ENCODE measurements at regions not wholly inside any gene's neighbourhood (a gene's known extent, or its start where the extent isn't known, plus 50 kb on each side); places are given as distances from the start of the nearest gene placed in this dataset.
A peak's percentile ranks its signal among the peaks of the same experiment; 100 is the strongest.

- no peak for DNase-seq
- no peak overlapping the region for H2AFZ ChIP-seq (ENCODE audit: low read depth, low read length)
- no peak overlapping the region for H3K4ac ChIP-seq (ENCODE audit: low read depth in 1 of 2, low read length in 2 of 2)
- no peaks in the 10 kb centered on the region for H3K79me1 ChIP-seq (replicated peaks; ENCODE audit: low read length, poor library complexity, severe bottlenecking)
- WGBS: 88% methylated on average over 12 of the region's 12 CpGs
- H2AK5ac ChIP-seq (ENCODE audit: low read length, severe bottlenecking): no peak overlapping the region
- no peak overlapping the region for H3K4me2 ChIP-seq (ENCODE audit: low read length, poor library complexity, severe bottlenecking)
- H3K9me3 ChIP-seq (ENCODE audit: control insufficient read depth, low read length): peaks cover 28% of the 10 kb centered on the region
- no peak overlapping the region for H4K8ac ChIP-seq (ENCODE audit: low read length)
- no peak overlapping the region for H4K91ac ChIP-seq (ENCODE audit: low read length)
- peaks cover 31 to 74% of the 10 kb centered on the region in 2 experiments for H3K27me3 ChIP-seq (ENCODE audit: control insufficient read depth in 1 of 2, insufficient read depth in 1 of 2, low read length in 2 of 2)
- H3K36me3 ChIP-seq (ENCODE audit: control insufficient read depth in 1 of 2, insufficient read depth in 2 of 2, low read depth in 1 of 2, low read length in 2 of 2): no peaks in the 10 kb centered on the region
- H2BK120ac ChIP-seq (ENCODE audit: low read depth, low read length): no peak overlapping the region
- no peak overlapping the region for H3K18ac ChIP-seq (ENCODE audit: low read depth in 1 of 2, low read length in 2 of 2)
- H3K27ac ChIP-seq (ENCODE audit: low read length, poor library complexity, severe bottlenecking): no peak overlapping the region
- H3K23ac ChIP-seq (ENCODE audit: low read length in 2 of 2): peak overlapping the region in 1 of 2 experiments; percentile 27
- no peaks in the 10 kb centered on the region for H3K4me1 ChIP-seq (ENCODE audit: control insufficient read depth, insufficient read depth, low read depth, low read length)
- H2BK5ac ChIP-seq (ENCODE audit: low read depth, low read length, poor library complexity, severe bottlenecking): no peak overlapping the region
- no peak overlapping the region for H2BK15ac ChIP-seq (ENCODE audit: low read depth, poor library complexity, severe bottlenecking)
- H3K4me3 ChIP-seq (ENCODE audit: insufficient read depth in 1 of 2, low read depth in 1 of 2, low read length in 2 of 2): no peak overlapping the region
- no peak overlapping the region for H3K14ac ChIP-seq (ENCODE audit: low read length in 2 of 2)
- H2BK12ac ChIP-seq (ENCODE audit: low read length in 2 of 2): no peak overlapping the region
- no peak overlapping the region for H3K9ac ChIP-seq (ENCODE audit: low read length)
Observed at GRCh38 chr20:37636977-37637376, 56.9 kb upstream of the CTNNBL1 start.

GRCh38 chr20:37636212-37636975 is 57.4 kb upstream of the CTNNBL1 start:
- no peak overlapping the region for H3K9ac ChIP-seq (ENCODE audit: low read length)
- no peak overlapping the region for H2AFZ ChIP-seq (ENCODE audit: low read depth, low read length)
- no peak overlapping the region for H4K91ac ChIP-seq (ENCODE audit: low read length)
- H3K4ac ChIP-seq (ENCODE audit: low read depth in 1 of 2, low read length in 2 of 2): no peak overlapping the region
- H3K27me3 ChIP-seq (ENCODE audit: control insufficient read depth in 1 of 2, insufficient read depth in 1 of 2, low read length in 2 of 2): peaks cover 31 to 74% of the 10 kb centered on the region in 2 experiments
- H3K79me1 ChIP-seq (replicated peaks; ENCODE audit: low read length, poor library complexity, severe bottlenecking): no peaks in the 10 kb centered on the region
- H2BK5ac ChIP-seq (ENCODE audit: low read depth, low read length, poor library complexity, severe bottlenecking): no peak overlapping the region
- H3K4me1 ChIP-seq (ENCODE audit: control insufficient read depth, insufficient read depth, low read depth, low read length): no peaks in the 10 kb centered on the region
- no peak overlapping the region for H3K4me3 ChIP-seq (ENCODE audit: insufficient read depth in 1 of 2, low read depth in 1 of 2, low read length in 2 of 2)
- H4K8ac ChIP-seq (ENCODE audit: low read length): no peak overlapping the region
- H2BK15ac ChIP-seq (ENCODE audit: low read depth, poor library complexity, severe bottlenecking): no peak overlapping the region
- no peak overlapping the region for H2BK120ac ChIP-seq (ENCODE audit: low read depth, low read length)
- H3K9me3 ChIP-seq (ENCODE audit: control insufficient read depth, low read length): peaks cover 28% of the 10 kb centered on the region
- no peak overlapping the region for H3K18ac ChIP-seq (ENCODE audit: low read depth in 1 of 2, low read length in 2 of 2)
- H3K23ac ChIP-seq (ENCODE audit: low read length in 2 of 2): no peak overlapping the region
- 72% methylated on average over 14 of the region's 14 CpGs for WGBS
- no peak overlapping the region for H3K14ac ChIP-seq (ENCODE audit: low read length in 2 of 2)
- no peak for DNase-seq
- no peak overlapping the region for H3K27ac ChIP-seq (ENCODE audit: low read length, poor library complexity, severe bottlenecking)
- H2AK5ac ChIP-seq (ENCODE audit: low read length, severe bottlenecking): no peak overlapping the region
- no peak overlapping the region for H3K4me2 ChIP-seq (ENCODE audit: low read length, poor library complexity, severe bottlenecking)
- no peak overlapping the region for H2BK12ac ChIP-seq (ENCODE audit: low read length in 2 of 2)
- no peaks in the 10 kb centered on the region for H3K36me3 ChIP-seq (ENCODE audit: control insufficient read depth in 1 of 2, insufficient read depth in 2 of 2, low read depth in 1 of 2, low read length in 2 of 2)

GRCh38 chr20:37630993-37631392 is 62.8 kb upstream of the CTNNBL1 start:
- Histone ChIP-seq H3K4ac (ENCODE audit: low read depth in 1 of 2, low read length in 2 of 2) (no peak overlapping the region), H3K4me2 (ENCODE audit: low read length, poor library complexity, severe bottlenecking) (no peak overlapping the region), H3K36me3 (ENCODE audit: control insufficient read depth in 1 of 2, insufficient read depth in 2 of 2, low read depth in 1 of 2, low read length in 2 of 2) (no peaks in the 10 kb centered on the region), H2BK15ac (ENCODE audit: low read depth, poor library complexity, severe bottlenecking) (no peak overlapping the region), H3K9me3 (ENCODE audit: control insufficient read depth, low read length) (peaks cover 27% of the 10 kb centered on the region), H4K91ac (ENCODE audit: low read length) (no peak overlapping the region), H3K23ac (ENCODE audit: low read length in 2 of 2) (no peak overlapping the region), H2BK120ac (ENCODE audit: low read depth, low read length) (no peak overlapping the region), H2AFZ (ENCODE audit: low read depth, low read length) (no peak overlapping the region), H2AK5ac (ENCODE audit: low read length, severe bottlenecking) (no peak overlapping the region), H3K9ac (ENCODE audit: low read length) (no peak overlapping the region), H3K14ac (ENCODE audit: low read length in 2 of 2) (no peak overlapping the region), H3K27ac (ENCODE audit: low read length, poor library complexity, severe bottlenecking) (no peak overlapping the region), H3K79me1 (replicated peaks; ENCODE audit: low read length, poor library complexity, severe bottlenecking) (no peaks in the 10 kb centered on the region), H4K8ac (ENCODE audit: low read length) (no peak overlapping the region), H3K18ac (ENCODE audit: low read depth in 1 of 2, low read length in 2 of 2) (no peak overlapping the region), H2BK5ac (ENCODE audit: low read depth, low read length, poor library complexity, severe bottlenecking) (no peak overlapping the region), H3K4me1 (ENCODE audit: control insufficient read depth, insufficient read depth, low read depth, low read length) (no peaks in the 10 kb centered on the region), H2BK12ac (ENCODE audit: low read length in 2 of 2) (no peak overlapping the region), H3K27me3 (ENCODE audit: control insufficient read depth in 1 of 2, insufficient read depth in 1 of 2, low read length in 2 of 2) (peaks cover 44 to 81% of the 10 kb centered on the region in 2 experiments), H3K4me3 (ENCODE audit: insufficient read depth in 1 of 2, low read depth in 1 of 2, low read length in 2 of 2) (no peak overlapping the region)
- WGBS: 61% methylated on average over 3 of the region's 3 CpGs
- DNase-seq: no peak

GRCh38 chr20:37630166-37630565 is 63.7 kb upstream of the CTNNBL1 start:
- Histone ChIP-seq H3K4me3 (ENCODE audit: insufficient read depth in 1 of 2, low read depth in 1 of 2, low read length in 2 of 2) (no peak overlapping the region), H4K91ac (ENCODE audit: low read length) (no peak overlapping the region), H2AFZ (ENCODE audit: low read depth, low read length) (no peak overlapping the region), H3K36me3 (ENCODE audit: control insufficient read depth in 1 of 2, insufficient read depth in 2 of 2, low read depth in 1 of 2, low read length in 2 of 2) (no peaks in the 10 kb centered on the region), H3K27me3 (ENCODE audit: control insufficient read depth in 1 of 2, insufficient read depth in 1 of 2, low read length in 2 of 2) (peaks cover 44 to 76% of the 10 kb centered on the region in 2 experiments), H2BK5ac (ENCODE audit: low read depth, low read length, poor library complexity, severe bottlenecking) (no peak overlapping the region), H2AK5ac (ENCODE audit: low read length, severe bottlenecking) (no peak overlapping the region), H2BK12ac (ENCODE audit: low read length in 2 of 2) (no peak overlapping the region), H3K14ac (ENCODE audit: low read length in 2 of 2) (no peak overlapping the region), H3K18ac (ENCODE audit: low read depth in 1 of 2, low read length in 2 of 2) (no peak overlapping the region), H2BK120ac (ENCODE audit: low read depth, low read length) (no peak overlapping the region), H3K23ac (ENCODE audit: low read length in 2 of 2) (no peak overlapping the region), H3K27ac (ENCODE audit: low read length, poor library complexity, severe bottlenecking) (no peak overlapping the region), H3K79me1 (replicated peaks; ENCODE audit: low read length, poor library complexity, severe bottlenecking) (no peaks in the 10 kb centered on the region), H3K9ac (ENCODE audit: low read length) (no peak overlapping the region), H4K8ac (ENCODE audit: low read length) (no peak overlapping the region), H3K4me1 (ENCODE audit: control insufficient read depth, insufficient read depth, low read depth, low read length) (no peaks in the 10 kb centered on the region), H2BK15ac (ENCODE audit: low read depth, poor library complexity, severe bottlenecking) (no peak overlapping the region), H3K4ac (ENCODE audit: low read depth in 1 of 2, low read length in 2 of 2) (no peak overlapping the region), H3K4me2 (ENCODE audit: low read length, poor library complexity, severe bottlenecking) (no peak overlapping the region), H3K9me3 (ENCODE audit: control insufficient read depth, low read length) (peaks cover 18% of the 10 kb centered on the region)
- no peak for DNase-seq
- 75% methylated on average over 2 of the region's 2 CpGs for WGBS

Data from mesenchymal stem cell (in vitro differentiated cells and primary cell).